GM12878 (cell line): ENCODE measurements at regions not wholly inside any gene's neighbourhood (a gene's known extent, or its start where the extent isn't known, plus 50 kb on each side); places are given as distances from the start of the nearest gene placed in this dataset.

Experiments
- ATAC-seq: fragments of 200-7000 bp; cut with Tn5 transposase; 3 replicates; pipeline ENCODE4 v1.9.1; 2020; ENCODE audit warnings: mild to moderate bottlenecking, moderate library complexity
- BruUV-seq: library from RNA; stranded (reverse); fragments of 400-500 nt; replicated peaks from 2 replicates; lab custom pipeline; 2021; lab: Mats Ljungman, UMichigan
- CTCF ChIA-PET: fragments of 300-600 bp; sonication (Branson Sonifier 250); formaldehyde crosslinking; extraction: SDS; loops from one replicate; lab custom pipeline; 2021; ENCODE audit warnings: inconsistent platforms; lab: Yijun Ruan, JAX
- POLR2A ChIA-PET: fragments of 350-600 bp; formaldehyde crosslinking; extraction: SDS; loops from one replicate; lab custom pipeline; 2021; ENCODE audit warnings: inconsistent platforms; lab: Charles Lee
- RAD21 ChIA-PET: fragments of 300-600 bp; sonication (Branson Sonifier 250); formaldehyde crosslinking; loops from one replicate; lab custom pipeline; 2023; ENCODE audit warnings: antibody characterized with exemption; ENCODE audit not compliant: unreplicated experiment; lab: Charles Lee
- SMC1A ChIA-PET: fragments of 300-600 bp; sonication (Branson Sonifier 250); formaldehyde crosslinking; loops from one replicate; lab custom pipeline; 2023; ENCODE audit not compliant: unreplicated experiment, uncharacterized antibody; lab: Charles Lee
- DNase-seq: peaks from one replicate; pipeline ENCODE4 v3.0.0-alpha.2; 2011; ENCODE audit warnings: low read depth, low spot score
- FAIRE-seq: peaks from 3 replicates; lab custom pipeline; 2011; peaks lifted over from hg19 to GRCh38; lab: Jason Lieb, UNC
- H2AFZ ChIP-seq: 2 replicates; pipeline ENCODE4 v1.6.0; 2011; ENCODE audit warnings: low read depth, low read length, control low read depth; ENCODE audit not compliant: control insufficient read depth
- H3K27ac ChIP-seq: 2 replicates; pipeline ENCODE4 v1.5.1; 2011; ENCODE audit warnings: control low read depth; ENCODE audit not compliant: control insufficient read depth, insufficient read depth
- H3K27me3 ChIP-seq, 2 experiments: replicated peaks in 1 of 2; 2 replicates each; pipeline versions ENCODE4 v1.6.0 to v1.6.1; 2011; ENCODE audit warnings: low read length in 1 of 2; ENCODE audit not compliant: control insufficient read depth in 2 of 2, insufficient read depth in 2 of 2
- H3K36me3 ChIP-seq, 2 experiments: 2 replicates each; pipeline ENCODE4 v1.5.1; 2011; ENCODE audit warnings: low read length in 1 of 2; ENCODE audit not compliant: control insufficient read depth in 2 of 2, insufficient read depth in 2 of 2
- H3K4me1 ChIP-seq: 2 replicates; pipeline ENCODE4 v1.6.1; 2011; ENCODE audit warnings: mild to moderate bottlenecking, low read length, moderate library complexity, mixed read lengths; ENCODE audit not compliant: control insufficient read depth, insufficient read depth
- H3K4me2 ChIP-seq: 2 replicates; pipeline ENCODE4 v1.6.0; 2011; ENCODE audit warnings: control low read depth; ENCODE audit not compliant: control insufficient read depth, insufficient read depth
- H3K4me3 ChIP-seq: fragments of 200-600 bp; sonication (generic); 2 replicates; pipeline ENCODE4 v1.5.1; 2016
- H3K79me2 ChIP-seq: 2 replicates; pipeline ENCODE4 v1.6.0; 2011; ENCODE audit warnings: low read length; ENCODE audit not compliant: control insufficient read depth, insufficient read depth
- H3K9ac ChIP-seq: 2 replicates; pipeline ENCODE4 v1.8.0; 2011; ENCODE audit warnings: low read length, control low read depth, mixed read lengths; ENCODE audit not compliant: control insufficient read depth, insufficient read depth
- H3K9me3 ChIP-seq: replicated peaks from 3 replicates; pipeline ENCODE4 v1.5.1; 2011; ENCODE audit warnings: mild to moderate bottlenecking, low read length; ENCODE audit not compliant: control insufficient read depth, insufficient read depth
- H4K20me1 ChIP-seq: 2 replicates; pipeline ENCODE4 v1.6.0; 2011; ENCODE audit not compliant: control insufficient read depth, insufficient read depth
- CBX3 ChIP-seq: fragments of 200-600 bp; sonication (generic); IDR thresholded peaks from 2 replicates; pipeline ENCODE4 v1.6.1; 2016; ENCODE audit warnings: low read depth, borderline replicate concordance
- CTCF ChIP-seq, 3 experiments: IDR thresholded peaks in 2 of 3; conservative IDR thresholded peaks in 1 of 3; 2 replicates each; pipeline ENCODE4 v1.5.1; 2011; ENCODE audit warnings: low read depth in 3 of 3, low read length in 3 of 3, mild to moderate bottlenecking in 3 of 3, control low read depth in 2 of 3, moderate library complexity in 2 of 3, inconsistent platforms in 1 of 3, mixed read lengths in 1 of 3; ENCODE audit not compliant: control insufficient read depth in 2 of 3, insufficient read depth in 1 of 3; ENCODE audit errors: extremely low read depth in 1 of 3
- E2F4 ChIP-seq: IDR thresholded peaks from 2 replicates; pipeline ENCODE4 v1.6.1; 2012; ENCODE audit warnings: low read depth, low read length, improper control_type of control experiment
- MEF2B ChIP-seq: fragments of 450-650 bp; IDR thresholded peaks from 2 replicates; pipeline ENCODE4 v1.6.1; 2018; ENCODE audit warnings: mild to moderate bottlenecking, moderate library complexity; ENCODE audit not compliant: partially characterized antibody, poor library complexity, severe bottlenecking
- POLR2AphosphoS2 ChIP-seq: IDR thresholded peaks from 2 replicates; pipeline ENCODE4 v1.6.1; 2011; ENCODE audit warnings: low read depth, mild to moderate bottlenecking, low read length, improper control_type of control experiment, moderate library complexity
- SMARCA5 ChIP-seq: fragments of 450-650 bp; IDR thresholded peaks from 2 replicates; pipeline ENCODE4 v1.6.1; 2017; ENCODE audit warnings: mild to moderate bottlenecking
- STAT3 ChIP-seq: IDR thresholded peaks from 2 replicates; pipeline ENCODE4 v1.6.1; 2011; ENCODE audit warnings: low read depth, low read length, improper control_type of control experiment
- SUZ12 ChIP-seq: fragments of 200-600 bp; sonication (generic); IDR thresholded peaks from one replicate; pipeline ENCODE4 v1.6.1; 2018; ENCODE audit warnings: antibody characterized with exemption, mild to moderate bottlenecking; ENCODE audit not compliant: unreplicated experiment
- WGBS: methylation state at CpG from one replicate; pipeline ENCODE4 v1.1.6; 2016; ENCODE audit warnings: low lambda C conversion rate; ENCODE audit not compliant: insufficient replicate concordance, insufficient coverage; ENCODE audit errors: missing lambda C conversion rate; 5-methylcytosine and 5-hydroxymethylcytosine counted together
- in situ Hi-C: fragments of 300-500 bp; cut with MboI; formaldehyde crosslinking; loops from 9 replicates; pipeline ENCODE4 v1.14.3; 2018; ENCODE audit warnings: mixed read lengths
- intact Hi-C: fragments of 100-400 bp; cut with micrococcal nuclease; formaldehyde crosslinking; loops from one replicate; pipeline ENCODE4 v1.14.2; 2022; ENCODE audit not compliant: unreplicated experiment
- TF ChIP-seq, protein P1 (sequence below): IDR thresholded peaks from 2 replicates; pipeline ENCODE4 v1.6.1; 2012; ENCODE audit warnings: improper control_type of control experiment, low read depth, low read length; ENCODE audit not compliant: insufficient replicate concordance

DNA sequence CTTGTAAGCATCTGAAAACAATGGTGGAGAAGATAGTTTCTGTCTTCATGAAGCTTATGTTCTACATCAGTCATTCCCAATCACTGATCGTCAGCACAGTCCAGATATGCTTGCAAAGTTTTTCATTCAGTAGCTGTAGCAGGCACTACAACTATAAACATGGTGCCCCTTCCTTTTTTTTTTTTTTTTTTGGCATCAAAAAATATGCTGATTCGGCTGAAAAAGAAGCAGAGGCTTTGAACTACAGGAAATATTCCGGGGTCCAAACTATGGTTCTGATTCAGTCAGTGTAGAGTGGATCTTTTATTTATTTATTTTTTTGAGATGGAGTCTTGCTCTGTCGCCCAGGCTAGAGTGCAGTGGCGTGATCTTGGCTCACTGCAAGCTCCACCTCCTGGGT lies 414.4 kb downstream of the OLFM4 start (continued):
- TF ChIP-seq CTCF (IDR thresholded peaks at IDR 0.05 in 2 of 3, conservative IDR thresholded peaks at IDR 0.05 in 1 of 3; ENCODE audit: control insufficient read depth in 2 of 3, extremely low read depth in 1 of 3, insufficient read depth in 1 of 3, low read depth in 3 of 3, low read length in 3 of 3) (no peak), MEF2B (no peak)

GRCh38 chr13:53445686-53446085 lies 417.1 kb downstream of the OLFM4 start:
- WGBS: 0% methylated on average over 1 of the region's 1 CpG
- no peaks in the 10 kb centered on the region; the same call in 2 of the 3 replicates for H3K9me3 ChIP-seq
- intact Hi-C loops (no loop called here), in situ Hi-C loops (no loop called here)
- H3K36me3 ChIP-seq: no peaks in the 10 kb centered on the region
- no peaks in the 10 kb centered on the region for H4K20me1 ChIP-seq
- ChIA-PET CTCF (no interaction called here), POLR2A (no interaction called here)
- H3K27ac ChIP-seq: no peak overlapping the region
- H3K9ac ChIP-seq: no peak overlapping the region
- BruUV-seq: no TSS peak
- H3K27me3 ChIP-seq: no peaks in the 10 kb centered on the region
- no peak for DNase-seq
- H3K4me1 ChIP-seq: no peaks in the 10 kb centered on the region
- no peak overlapping the region for H3K4me3 ChIP-seq
- TF ChIP-seq, protein P1, sequence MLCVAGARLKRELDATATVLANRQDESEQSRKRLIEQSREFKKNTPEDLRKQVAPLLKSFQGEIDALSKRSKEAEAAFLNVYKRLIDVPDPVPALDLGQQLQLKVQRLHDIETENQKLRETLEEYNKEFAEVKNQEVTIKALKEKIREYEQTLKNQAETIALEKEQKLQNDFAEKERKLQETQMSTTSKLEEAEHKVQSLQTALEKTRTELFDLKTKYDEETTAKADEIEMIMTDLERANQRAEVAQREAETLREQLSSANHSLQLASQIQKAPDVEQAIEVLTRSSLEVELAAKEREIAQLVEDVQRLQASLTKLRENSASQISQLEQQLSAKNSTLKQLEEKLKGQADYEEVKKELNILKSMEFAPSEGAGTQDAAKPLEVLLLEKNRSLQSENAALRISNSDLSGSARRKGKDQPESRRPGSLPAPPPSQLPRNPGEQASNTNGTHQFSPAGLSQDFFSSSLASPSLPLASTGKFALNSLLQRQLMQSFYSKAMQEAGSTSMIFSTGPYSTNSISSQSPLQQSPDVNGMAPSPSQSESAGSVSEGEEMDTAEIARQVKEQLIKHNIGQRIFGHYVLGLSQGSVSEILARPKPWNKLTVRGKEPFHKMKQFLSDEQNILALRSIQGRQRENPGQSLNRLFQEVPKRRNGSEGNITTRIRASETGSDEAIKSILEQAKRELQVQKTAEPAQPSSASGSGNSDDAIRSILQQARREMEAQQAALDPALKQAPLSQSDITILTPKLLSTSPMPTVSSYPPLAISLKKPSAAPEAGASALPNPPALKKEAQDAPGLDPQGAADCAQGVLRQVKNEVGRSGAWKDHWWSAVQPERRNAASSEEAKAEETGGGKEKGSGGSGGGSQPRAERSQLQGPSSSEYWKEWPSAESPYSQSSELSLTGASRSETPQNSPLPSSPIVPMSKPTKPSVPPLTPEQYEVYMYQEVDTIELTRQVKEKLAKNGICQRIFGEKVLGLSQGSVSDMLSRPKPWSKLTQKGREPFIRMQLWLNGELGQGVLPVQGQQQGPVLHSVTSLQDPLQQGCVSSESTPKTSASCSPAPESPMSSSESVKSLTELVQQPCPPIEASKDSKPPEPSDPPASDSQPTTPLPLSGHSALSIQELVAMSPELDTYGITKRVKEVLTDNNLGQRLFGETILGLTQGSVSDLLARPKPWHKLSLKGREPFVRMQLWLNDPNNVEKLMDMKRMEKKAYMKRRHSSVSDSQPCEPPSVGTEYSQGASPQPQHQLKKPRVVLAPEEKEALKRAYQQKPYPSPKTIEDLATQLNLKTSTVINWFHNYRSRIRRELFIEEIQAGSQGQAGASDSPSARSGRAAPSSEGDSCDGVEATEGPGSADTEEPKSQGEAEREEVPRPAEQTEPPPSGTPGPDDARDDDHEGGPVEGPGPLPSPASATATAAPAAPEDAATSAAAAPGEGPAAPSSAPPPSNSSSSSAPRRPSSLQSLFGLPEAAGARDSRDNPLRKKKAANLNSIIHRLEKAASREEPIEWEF: no peak
- no peak for TF ChIP-seq POLR2AphosphoS2
- TF ChIP-seq CBX3: no peak
- TF ChIP-seq SMARCA5: no peak
- no peak for TF ChIP-seq SUZ12
- TF ChIP-seq STAT3: no peak
- TF ChIP-seq E2F4: no peak
- TF ChIP-seq, all 136 proteins: peak for 0
- ATAC-seq (no peak), FAIRE-seq (no peak)
- Histone ChIP-seq H3K4me2 (no peak overlapping the region), H3K79me2 (no peaks in the 10 kb centered on the region), H2AFZ (no peak overlapping the region)
- RAD21 ChIA-PET: no interaction called here
- SMC1A ChIA-PET: no interaction called here
